ENCODE measurements at regions not wholly inside any gene's neighbourhood (a gene's known extent, or its start where the extent isn't known, plus 50 kb on each side); places are given as distances from the start of the nearest gene placed in this dataset.

DNA sequence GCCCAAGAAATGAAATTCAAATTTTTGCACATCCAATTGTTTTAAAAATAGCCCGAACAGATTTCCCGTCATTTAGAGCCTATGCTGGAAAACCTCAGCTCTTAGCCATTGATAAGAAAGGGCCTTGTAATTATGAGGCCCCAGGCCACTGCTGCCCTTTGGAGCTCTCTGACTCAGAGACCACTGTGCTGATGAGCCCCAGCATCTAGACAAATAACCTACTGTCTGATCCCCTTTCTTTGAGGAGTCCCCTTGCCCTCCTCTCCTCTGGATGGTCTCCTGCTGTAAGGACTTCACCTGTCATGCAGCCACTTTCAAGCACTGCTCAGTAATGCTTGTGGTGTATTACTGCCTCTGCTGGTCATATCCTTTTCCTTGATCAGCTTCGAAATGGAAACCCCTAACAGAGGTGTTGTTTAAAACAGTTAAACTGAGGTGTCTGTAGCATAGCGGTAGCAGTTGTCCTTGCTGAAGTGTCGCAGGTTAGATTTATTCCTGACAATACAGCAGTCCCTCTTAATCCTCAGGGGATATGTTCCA lies 159.9 kb upstream of the SRRM4 start:
- DNase-seq (no peak), ATAC-seq (no peak), FAIRE-seq (no peak)
- intact Hi-C loops (cut with DNase I), result no loop called here
- Histone ChIP-seq H3K27ac (no peak overlapping the region), H3K36me3 (no peaks in the 10 kb centered on the region), H3K9me3 (no peaks in the 10 kb centered on the region), H3K4me3 (no peak overlapping the region), H3K27me3 (peaks cover 0 to 4% (median 0%) of the 10 kb centered on the region in 4 donors), H3K4me1 (no peaks in the 10 kb centered on the region)
- WGBS, 2 donors, result 58 to 70% methylated on average over 5 of the region's 5 CpGs
- TF ChIP-seq, protein P1, sequence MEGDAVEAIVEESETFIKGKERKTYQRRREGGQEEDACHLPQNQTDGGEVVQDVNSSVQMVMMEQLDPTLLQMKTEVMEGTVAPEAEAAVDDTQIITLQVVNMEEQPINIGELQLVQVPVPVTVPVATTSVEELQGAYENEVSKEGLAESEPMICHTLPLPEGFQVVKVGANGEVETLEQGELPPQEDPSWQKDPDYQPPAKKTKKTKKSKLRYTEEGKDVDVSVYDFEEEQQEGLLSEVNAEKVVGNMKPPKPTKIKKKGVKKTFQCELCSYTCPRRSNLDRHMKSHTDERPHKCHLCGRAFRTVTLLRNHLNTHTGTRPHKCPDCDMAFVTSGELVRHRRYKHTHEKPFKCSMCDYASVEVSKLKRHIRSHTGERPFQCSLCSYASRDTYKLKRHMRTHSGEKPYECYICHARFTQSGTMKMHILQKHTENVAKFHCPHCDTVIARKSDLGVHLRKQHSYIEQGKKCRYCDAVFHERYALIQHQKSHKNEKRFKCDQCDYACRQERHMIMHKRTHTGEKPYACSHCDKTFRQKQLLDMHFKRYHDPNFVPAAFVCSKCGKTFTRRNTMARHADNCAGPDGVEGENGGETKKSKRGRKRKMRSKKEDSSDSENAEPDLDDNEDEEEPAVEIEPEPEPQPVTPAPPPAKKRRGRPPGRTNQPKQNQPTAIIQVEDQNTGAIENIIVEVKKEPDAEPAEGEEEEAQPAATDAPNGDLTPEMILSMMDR (IDR thresholded peaks at IDR 0.05), result no peak

DNA sequence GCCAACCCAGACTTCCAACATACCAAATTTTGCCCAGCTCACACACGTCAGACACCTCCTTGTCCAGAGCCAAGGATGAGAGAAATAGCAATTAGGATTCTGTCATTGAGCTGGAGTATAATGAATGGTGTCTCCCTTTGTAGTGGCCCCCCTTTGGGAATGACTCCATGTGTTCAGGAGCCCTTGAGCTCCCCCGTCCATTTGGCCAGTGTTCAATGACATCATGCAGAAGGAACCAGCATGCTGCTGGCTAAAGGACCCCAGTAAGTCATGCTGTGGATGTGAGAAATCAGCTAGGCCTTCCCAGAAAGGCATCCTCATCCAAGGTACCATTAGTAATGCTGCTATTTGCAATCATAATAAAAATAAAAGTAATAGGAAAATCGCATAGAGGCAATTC lies 158.8 kb upstream of the SRRM4 start:
- H3K4me1 ChIP-seq, result no peaks in the 10 kb centered on the region
- H3K27ac ChIP-seq, result no peak overlapping the region
- DNase-seq, result no peak
- FAIRE-seq, result no peak
- peaks cover 0 to 9% (median 0%) of the 10 kb centered on the region in 4 donors for H3K27me3 ChIP-seq
- 46 to 68% methylated on average over 3 of the region's 3 CpGs for WGBS, 2 donors
- H3K9me3 ChIP-seq, result no peaks in the 10 kb centered on the region
- TF ChIP-seq, protein P1 (IDR thresholded peaks at IDR 0.05), result no peak
- no peaks in the 10 kb centered on the region for H3K36me3 ChIP-seq
- intact Hi-C loops (cut with DNase I), result no loop called here
- no peak for ATAC-seq
- H3K4me3 ChIP-seq, result no peak overlapping the region

DNA sequence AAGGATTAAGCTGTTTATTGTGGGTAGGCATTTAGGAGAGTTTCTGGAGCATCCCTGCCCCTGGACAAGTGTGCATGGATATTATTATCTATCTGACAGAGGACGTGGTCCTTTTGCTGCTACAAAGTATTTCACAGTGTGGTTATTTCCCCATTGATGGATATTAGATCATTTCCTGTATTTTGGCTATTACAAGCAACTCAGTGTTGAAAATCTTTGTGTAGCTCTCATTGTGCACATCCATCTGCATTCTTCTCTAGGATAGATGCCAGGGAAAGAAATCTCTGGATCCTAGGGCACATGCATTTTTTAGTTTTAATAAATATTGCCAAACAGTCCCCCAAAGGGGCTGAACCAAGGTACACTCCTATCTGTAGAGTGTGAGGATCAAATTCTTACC lies 154.3 kb upstream of the SRRM4 start:
- no peak overlapping the region for H3K27ac ChIP-seq
- no peaks in the 10 kb centered on the region for H3K36me3 ChIP-seq
- H3K9me3 ChIP-seq, result no peaks in the 10 kb centered on the region
- whole genome bisulfite sequencing, 2 donors, result 23 to 26% methylated on average over 1 of the region's 1 CpG
- intact Hi-C loops (cut with DNase I), result no loop called here
- no peak for ATAC-seq
- no peak for DNase-seq
- H3K27me3 ChIP-seq, result peaks cover 0 to 9% (median 0%) of the 10 kb centered on the region in 4 donors
- no peak overlapping the region for H3K4me3 ChIP-seq
- FAIRE-seq, result no peak
- TF ChIP-seq, protein P1 (IDR thresholded peaks at IDR 0.05), result no peak
- no peaks in the 10 kb centered on the region for H3K4me1 ChIP-seq

DNA sequence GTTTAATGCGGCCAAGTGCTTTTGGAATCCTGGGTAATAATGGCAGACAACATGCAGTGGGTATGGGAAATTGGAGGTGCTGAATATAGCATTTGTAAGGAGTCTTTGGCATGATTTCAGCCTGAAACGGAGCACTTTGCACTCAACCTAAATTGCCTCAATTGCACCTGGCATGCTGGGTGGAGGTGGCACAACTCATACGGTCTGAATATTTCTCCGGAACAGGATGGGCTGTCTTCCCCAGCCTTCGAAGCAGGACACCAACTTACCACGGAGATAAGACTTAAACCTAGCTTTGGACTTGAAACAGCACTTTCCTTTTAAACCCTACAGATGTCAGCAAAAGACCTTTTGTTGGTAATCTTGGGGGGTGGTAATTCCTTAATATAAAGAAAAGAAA lies 153.7 kb upstream of the SRRM4 start:
- Histone ChIP-seq H3K27ac (no peak overlapping the region), H3K9me3 (no peaks in the 10 kb centered on the region), H3K4me3 (no peak overlapping the region), H3K36me3 (no peaks in the 10 kb centered on the region), H3K27me3 (peaks cover 0 to 7% (median 0%) of the 10 kb centered on the region in 4 donors), H3K4me1 (no peaks in the 10 kb centered on the region)
- intact Hi-C loops (cut with DNase I), result no loop called here
- 49 to 64% methylated on average over 6 of the region's 6 CpGs for WGBS, 2 donors
- TF ChIP-seq, protein P1 (IDR thresholded peaks at IDR 0.05), result no peak
- DNase-seq, result no peak
- no peak for ATAC-seq
- no peak for FAIRE-seq

DNA sequence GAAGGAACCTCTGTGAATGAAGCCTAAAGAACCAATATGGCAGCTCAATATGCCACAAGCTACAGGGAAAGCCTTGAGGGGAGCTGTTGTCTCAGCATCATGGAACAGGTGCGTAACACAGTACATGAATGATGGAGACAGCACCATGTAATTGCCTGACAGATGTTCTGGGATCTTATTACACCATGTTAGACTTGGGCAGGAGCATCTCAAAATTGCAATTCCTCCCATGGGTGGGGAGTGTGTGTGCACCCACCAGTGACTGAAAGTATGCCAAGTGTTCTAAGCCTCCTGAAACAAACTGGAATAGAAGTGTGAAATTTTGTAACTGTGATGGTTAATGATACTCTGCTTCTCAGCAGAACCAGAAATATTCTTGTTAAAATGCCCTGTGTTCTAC lies 151.0 kb upstream of the SRRM4 start:
- DNase-seq (no peak), ATAC-seq (no peak), FAIRE-seq (no peak)
- WGBS, 2 donors, result 75 to 84% methylated on average over 1 of the region's 1 CpG
- no peaks in the 10 kb centered on the region for H3K9me3 ChIP-seq
- peaks cover 0 to 5% (median 0%) of the 10 kb centered on the region in 4 donors for H3K27me3 ChIP-seq
- TF ChIP-seq, protein P1 (IDR thresholded peaks at IDR 0.05), result no peak
- no peaks in the 10 kb centered on the region for H3K36me3 ChIP-seq
- intact Hi-C loops (cut with DNase I), result no loop called here
- H3K27ac ChIP-seq, result no peak overlapping the region
- no peak overlapping the region for H3K4me3 ChIP-seq
- H3K4me1 ChIP-seq, result no peaks in the 10 kb centered on the region

Measured in pancreas (tissue), 10 donors.